ENCODE measurements at regions not wholly inside any gene's neighbourhood (a gene's known extent, or its start where the extent isn't known, plus 50 kb on each side); places are given as distances from the start of the nearest gene placed in this dataset.
"Not testable (repeated sequence)": the region's sequence is repeated elsewhere in the genome, so short reads cannot be mapped to it uniquely, and the experiment has no call there.

- no peak for DNase-seq
- H3K27me3 ChIP-seq (ENCODE audit: low read depth), result no peaks in the 10 kb centered on the region
- H3K27ac ChIP-seq (replicated peaks), result no peak overlapping the region
- H3K36me3 ChIP-seq, result no peaks in the 10 kb centered on the region
- intact Hi-C loops (cut with micrococcal nuclease), result no loop called here
- no peak overlapping the region for H3K4me3 ChIP-seq
- H3K4me1 ChIP-seq, result peaks cover 4% of the 10 kb centered on the region
- no peaks in the 10 kb centered on the region for H3K9me3 ChIP-seq (replicated peaks)
- TF ChIP-seq CTCF (IDR thresholded peaks at IDR 0.05; ENCODE audit: borderline replicate concordance), result no peak
These were observed 218.1 kb upstream of the PRNP start for GRCh38 chr20:4468114-4468513.

- Histone ChIP-seq H3K36me3 (no peaks in the 10 kb centered on the region), H3K27me3 (ENCODE audit: low read depth) (no peaks in the 10 kb centered on the region), H3K4me3 (no peak overlapping the region), H3K4me1 (peaks cover 4% of the 10 kb centered on the region), H3K9me3 (replicated peaks) (no peaks in the 10 kb centered on the region), H3K27ac (replicated peaks) (no peak overlapping the region)
- DNase-seq, result no peak
- intact Hi-C loops (cut with micrococcal nuclease), result no loop called here
- TF ChIP-seq CTCF (IDR thresholded peaks at IDR 0.05; ENCODE audit: borderline replicate concordance), result no peak
These were observed 216.9 kb upstream of the ADRA1D start for GRCh38 chr20:4465855-4466545.

- DNase-seq, result no peak
These were observed 216.1 kb upstream of the ADRA1D start for GRCh38 chr20:4465212-4465611.

GRCh38 chr20:4462801-4463200, 213.7 kb upstream of the ADRA1D start:
- intact Hi-C loops (cut with micrococcal nuclease); H3K27me3 ChIP-seq (ENCODE audit: low read depth); H3K27ac ChIP-seq (replicated peaks); H3K36me3 ChIP-seq; H3K9me3 ChIP-seq (replicated peaks); H3K4me1 ChIP-seq; H3K4me3 ChIP-seq; DNase-seq: not testable (repeated sequence)

More at GRCh38 chr20:4465212-4465611, 216.1 kb upstream of the ADRA1D start:
- H3K27me3 ChIP-seq (ENCODE audit: low read depth), result no peaks in the 10 kb centered on the region
- no peak for TF ChIP-seq CTCF (IDR thresholded peaks at IDR 0.05; ENCODE audit: borderline replicate concordance)
- no peak overlapping the region for H3K27ac ChIP-seq (replicated peaks)
- H3K9me3 ChIP-seq (replicated peaks), result no peaks in the 10 kb centered on the region
- intact Hi-C loops (cut with micrococcal nuclease), result no loop called here
- no peaks in the 10 kb centered on the region for H3K36me3 ChIP-seq
- H3K4me1 ChIP-seq, result peaks cover 4% of the 10 kb centered on the region
- H3K4me3 ChIP-seq, result no peak overlapping the region

- peaks cover 7% of the 10 kb centered on the region for H3K9me3 ChIP-seq (replicated peaks)
- no peak for TF ChIP-seq CTCF (IDR thresholded peaks at IDR 0.05; ENCODE audit: borderline replicate concordance)
- H3K27ac ChIP-seq (replicated peaks), result no peak overlapping the region
- H3K4me3 ChIP-seq, result no peak overlapping the region
- H3K36me3 ChIP-seq, result no peaks in the 10 kb centered on the region
- intact Hi-C loops (cut with micrococcal nuclease), result no loop called here
- peaks cover 3% of the 10 kb centered on the region for H3K4me1 ChIP-seq
- no peak for DNase-seq
- H3K27me3 ChIP-seq (ENCODE audit: low read depth), result no peaks in the 10 kb centered on the region
These were observed 210.0 kb upstream of the ADRA1D start for GRCh38 chr20:4459081-4459480.
